Transverse colon (tissue), 3 donors: ENCODE measurements at regions not wholly inside any gene's neighbourhood (a gene's known extent, or its start where the extent isn't known, plus 50 kb on each side); places are given as distances from the start of the nearest gene placed in this dataset.
"Not testable (repeated sequence)": the region's sequence is repeated elsewhere in the genome, so short reads cannot be mapped to it uniquely, and the experiment has no call there.

Experiments used
- POLR2A ChIP-seq: fragments of 450-650 bp; IDR thresholded peaks from one replicate; pipeline ENCODE4 v1.6.1; 2016; ENCODE audit warnings: antibody characterized with exemption, mild to moderate bottlenecking, moderate library complexity
- TF ChIP-seq, protein P1 (sequence below), 5 experiments: fragments of 200-600 bp in 3 of 5; fragments of 450-650 bp in 2 of 5; sonication (generic) in 3 of 5; IDR thresholded peaks; 1 replicate in 2 of 5; 2 replicates in 3 of 5; pipeline ENCODE4 v1.5.1; 2016 to 2017; ENCODE audit warnings: antibody characterized with exemption in 5 of 5, inconsistent platforms in 3 of 5, mild to moderate bottlenecking in 2 of 5, moderate library complexity in 1 of 5

DNA sequence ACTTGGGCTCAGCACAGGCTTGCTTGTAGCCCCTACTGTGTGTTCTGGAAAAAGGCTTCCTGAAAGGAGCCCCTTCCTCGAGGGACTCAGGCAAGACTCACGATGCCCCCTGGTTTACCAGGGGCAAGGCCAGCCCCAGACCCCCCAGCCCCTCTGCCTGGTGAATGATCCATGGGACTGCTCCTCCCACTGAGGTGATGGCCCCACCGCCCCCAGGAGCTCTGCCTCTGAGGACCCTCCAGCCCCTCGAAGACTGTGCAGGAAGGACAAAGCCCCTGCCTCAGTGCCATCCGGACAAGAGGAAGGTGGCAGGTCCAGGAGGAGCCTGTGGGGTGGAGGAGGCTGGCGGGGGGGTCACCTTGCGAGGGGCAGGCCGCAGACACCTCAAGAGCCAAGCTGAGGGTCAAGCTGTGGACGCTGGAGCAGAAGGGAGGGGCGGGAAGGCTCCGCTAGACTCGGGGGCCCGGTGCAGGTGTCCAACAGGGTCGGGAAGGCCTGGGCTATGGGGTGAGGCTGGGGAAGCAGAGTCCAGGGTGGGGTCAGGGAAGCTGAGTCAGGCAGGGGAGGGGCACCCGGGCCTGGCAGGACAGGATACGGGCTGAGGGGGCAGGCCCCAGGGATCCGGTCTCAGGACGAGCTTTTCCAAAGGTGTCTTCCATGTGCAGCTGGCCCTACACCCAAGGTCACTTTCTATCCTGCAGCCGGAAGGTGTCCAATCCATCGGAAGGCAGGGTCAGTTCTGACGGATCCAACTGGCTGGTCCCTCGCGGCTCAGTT, 64.9 kb upstream of the LRPAP1 start:
- TF ChIP-seq POLR2A = not testable (repeated sequence)
- TF ChIP-seq, protein P1, sequence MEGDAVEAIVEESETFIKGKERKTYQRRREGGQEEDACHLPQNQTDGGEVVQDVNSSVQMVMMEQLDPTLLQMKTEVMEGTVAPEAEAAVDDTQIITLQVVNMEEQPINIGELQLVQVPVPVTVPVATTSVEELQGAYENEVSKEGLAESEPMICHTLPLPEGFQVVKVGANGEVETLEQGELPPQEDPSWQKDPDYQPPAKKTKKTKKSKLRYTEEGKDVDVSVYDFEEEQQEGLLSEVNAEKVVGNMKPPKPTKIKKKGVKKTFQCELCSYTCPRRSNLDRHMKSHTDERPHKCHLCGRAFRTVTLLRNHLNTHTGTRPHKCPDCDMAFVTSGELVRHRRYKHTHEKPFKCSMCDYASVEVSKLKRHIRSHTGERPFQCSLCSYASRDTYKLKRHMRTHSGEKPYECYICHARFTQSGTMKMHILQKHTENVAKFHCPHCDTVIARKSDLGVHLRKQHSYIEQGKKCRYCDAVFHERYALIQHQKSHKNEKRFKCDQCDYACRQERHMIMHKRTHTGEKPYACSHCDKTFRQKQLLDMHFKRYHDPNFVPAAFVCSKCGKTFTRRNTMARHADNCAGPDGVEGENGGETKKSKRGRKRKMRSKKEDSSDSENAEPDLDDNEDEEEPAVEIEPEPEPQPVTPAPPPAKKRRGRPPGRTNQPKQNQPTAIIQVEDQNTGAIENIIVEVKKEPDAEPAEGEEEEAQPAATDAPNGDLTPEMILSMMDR (IDR thresholded peaks at IDR 0.05) = not testable (repeated sequence)
